Tibial artery (tissue), 4 donors: ENCODE measurements at regions not wholly inside any gene's neighbourhood (a gene's known extent, or its start where the extent isn't known, plus 50 kb on each side); places are given as distances from the start of the nearest gene placed in this dataset.

Source experiments
- DNase-seq, 2 donors: peaks; one replicate each; pipeline ENCODE4 v3.0.0-alpha.2; 2019
- H3K27ac ChIP-seq, 2 donors: fragments of 200-600 bp; sonication (generic) in 1 of 2; 1 replicate in 1 of 2; 2 replicates in 1 of 2; pipeline ENCODE4 v1.5.1; 2018 to 2019; ENCODE audit warnings: mild to moderate bottlenecking in 1 of 2
- H3K27me3 ChIP-seq, 2 donors: fragments of 200-600 bp; sonication (generic) in 1 of 2; one replicate each; pipeline versions ENCODE4 v1.5.1 to v1.6.0; 2016 to 2019
- H3K36me3 ChIP-seq, 3 donors: fragments of 200-600 bp; sonication (generic) in 2 of 3; one replicate each; pipeline ENCODE4 v1.5.1; 2016 to 2019; ENCODE audit warnings: mild to moderate bottlenecking in 2 of 3
- H3K4me1 ChIP-seq, 4 donors: fragments of 200-600 bp; sonication (generic) in 2 of 4; 1 replicate in 3 of 4; 2 replicates in 1 of 4; pipeline ENCODE4 v1.5.1; 2016 to 2019
- H3K4me3 ChIP-seq, 2 donors: fragments of 200-600 bp; sonication (generic) in 1 of 2; 1 replicate in 1 of 2; 2 replicates in 1 of 2; pipeline ENCODE4 v1.5.1; 2018 to 2019; ENCODE audit warnings: mild to moderate bottlenecking in 2 of 2
- H3K9me3 ChIP-seq, 3 donors: fragments of 200-600 bp; sonication (generic) in 1 of 3; one replicate each; pipeline ENCODE4 v1.5.1; 2016 to 2019
- intact Hi-C: fragments of 100-400 bp; cut with DNase I; formaldehyde crosslinking; loops from one replicate; pipeline ENCODE4 v1.15.0; 2023; ENCODE audit warnings: low total_unique reads
- TF ChIP-seq, protein P1 (sequence below), 2 experiments: fragments of 200-600 bp in 1 of 2; fragments of 450-650 bp in 1 of 2; IDR thresholded peaks; one replicate each; pipeline ENCODE4 v1.5.1; 2017 to 2019; ENCODE audit warnings: antibody characterized with exemption in 2 of 2, mild to moderate bottlenecking in 1 of 2, moderate library complexity in 1 of 2

DNA sequence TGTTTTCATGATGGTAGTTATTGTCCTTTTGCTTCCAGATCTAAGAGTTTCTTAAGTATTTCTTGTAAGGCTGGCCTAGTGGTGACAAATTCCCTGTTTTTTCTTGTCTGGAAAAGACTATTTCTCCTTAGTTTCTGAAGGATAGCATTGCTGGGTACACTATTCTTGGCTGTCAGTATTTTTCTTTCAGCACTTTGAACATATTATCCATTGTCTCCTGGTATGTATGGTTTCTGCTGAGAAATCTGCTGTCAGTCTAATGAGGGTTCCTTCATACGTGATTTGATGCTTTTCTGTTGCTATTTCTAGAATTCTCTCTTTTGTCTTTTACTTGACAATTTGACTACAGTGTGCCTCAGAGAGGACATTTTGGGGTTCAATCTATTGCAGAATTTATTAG lies 134.3 kb downstream of the CGGBP1 start:
- intact Hi-C loops, result no loop called here
- Histone ChIP-seq H3K9me3 (peaks cover 0 to 13% (median 7%) of the 10 kb centered on the region in 3 donors), H3K27ac (no peak overlapping the region), H3K27me3 (no peaks in the 10 kb centered on the region), H3K4me1 (no peaks in the 10 kb centered on the region), H3K4me3 (no peak overlapping the region), H3K36me3 (no peaks in the 10 kb centered on the region)
- TF ChIP-seq, protein P1, sequence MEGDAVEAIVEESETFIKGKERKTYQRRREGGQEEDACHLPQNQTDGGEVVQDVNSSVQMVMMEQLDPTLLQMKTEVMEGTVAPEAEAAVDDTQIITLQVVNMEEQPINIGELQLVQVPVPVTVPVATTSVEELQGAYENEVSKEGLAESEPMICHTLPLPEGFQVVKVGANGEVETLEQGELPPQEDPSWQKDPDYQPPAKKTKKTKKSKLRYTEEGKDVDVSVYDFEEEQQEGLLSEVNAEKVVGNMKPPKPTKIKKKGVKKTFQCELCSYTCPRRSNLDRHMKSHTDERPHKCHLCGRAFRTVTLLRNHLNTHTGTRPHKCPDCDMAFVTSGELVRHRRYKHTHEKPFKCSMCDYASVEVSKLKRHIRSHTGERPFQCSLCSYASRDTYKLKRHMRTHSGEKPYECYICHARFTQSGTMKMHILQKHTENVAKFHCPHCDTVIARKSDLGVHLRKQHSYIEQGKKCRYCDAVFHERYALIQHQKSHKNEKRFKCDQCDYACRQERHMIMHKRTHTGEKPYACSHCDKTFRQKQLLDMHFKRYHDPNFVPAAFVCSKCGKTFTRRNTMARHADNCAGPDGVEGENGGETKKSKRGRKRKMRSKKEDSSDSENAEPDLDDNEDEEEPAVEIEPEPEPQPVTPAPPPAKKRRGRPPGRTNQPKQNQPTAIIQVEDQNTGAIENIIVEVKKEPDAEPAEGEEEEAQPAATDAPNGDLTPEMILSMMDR (IDR thresholded peaks at IDR 0.05), result no peak
- no peak for DNase-seq

DNA sequence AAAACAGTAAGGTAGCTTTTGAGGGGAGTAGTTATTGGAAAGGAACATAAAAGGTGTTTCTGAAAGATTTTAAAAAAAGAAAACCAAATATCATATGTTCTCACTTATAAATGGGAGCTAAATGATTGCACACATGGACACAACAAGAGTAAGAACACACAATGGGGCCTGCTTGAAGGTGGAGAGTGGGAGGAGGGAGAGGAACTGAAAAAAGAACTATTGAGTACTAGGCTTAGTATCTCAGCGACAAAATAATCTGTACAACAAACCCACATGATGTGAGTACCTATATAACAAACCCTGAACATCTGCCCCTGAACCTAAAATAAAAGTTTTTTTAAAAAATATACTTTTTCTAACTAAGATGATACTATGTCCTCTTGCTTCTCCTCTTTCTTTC lies 138.3 kb downstream of the CGGBP1 start:
- no peak for DNase-seq
- Histone ChIP-seq H3K27me3 (no peaks in the 10 kb centered on the region), H3K9me3 (peaks cover 0 to 13% (median 7%) of the 10 kb centered on the region in 3 donors), H3K4me3 (no peak overlapping the region), H3K36me3 (no peaks in the 10 kb centered on the region), H3K4me1 (no peaks in the 10 kb centered on the region), H3K27ac (no peak overlapping the region)
- TF ChIP-seq, protein P1 (IDR thresholded peaks at IDR 0.05), result no peak
- intact Hi-C loops, result no loop called here

DNA sequence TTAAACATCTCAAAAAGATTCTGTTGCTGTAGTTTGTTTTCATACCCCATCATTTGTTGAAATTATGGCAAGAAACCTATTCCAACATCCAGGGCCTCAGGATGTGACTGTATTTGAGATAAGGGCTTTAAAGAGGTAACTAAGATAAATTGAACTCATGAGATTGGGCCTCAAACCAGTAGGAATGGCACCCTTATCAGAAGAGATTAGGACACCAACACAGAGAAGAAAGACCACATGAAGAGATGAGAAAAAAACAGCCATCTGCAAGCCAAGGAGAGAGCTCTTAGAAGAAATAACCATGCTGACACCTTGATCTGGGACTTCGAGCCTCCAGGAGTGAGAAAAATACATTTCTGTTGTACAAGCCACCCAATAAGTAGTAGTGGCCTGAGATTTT lies 157.7 kb downstream of the CGGBP1 start:
- H3K4me3 ChIP-seq, result no peak overlapping the region
- no peak for DNase-seq
- H3K9me3 ChIP-seq, result no peaks in the 10 kb centered on the region
- intact Hi-C loops, result no loop called here
- H3K36me3 ChIP-seq, result no peaks in the 10 kb centered on the region
- no peaks in the 10 kb centered on the region for H3K27me3 ChIP-seq
- TF ChIP-seq, protein P1 (IDR thresholded peaks at IDR 0.05), result no peak
- H3K27ac ChIP-seq, result no peak overlapping the region
- no peaks in the 10 kb centered on the region for H3K4me1 ChIP-seq

DNA sequence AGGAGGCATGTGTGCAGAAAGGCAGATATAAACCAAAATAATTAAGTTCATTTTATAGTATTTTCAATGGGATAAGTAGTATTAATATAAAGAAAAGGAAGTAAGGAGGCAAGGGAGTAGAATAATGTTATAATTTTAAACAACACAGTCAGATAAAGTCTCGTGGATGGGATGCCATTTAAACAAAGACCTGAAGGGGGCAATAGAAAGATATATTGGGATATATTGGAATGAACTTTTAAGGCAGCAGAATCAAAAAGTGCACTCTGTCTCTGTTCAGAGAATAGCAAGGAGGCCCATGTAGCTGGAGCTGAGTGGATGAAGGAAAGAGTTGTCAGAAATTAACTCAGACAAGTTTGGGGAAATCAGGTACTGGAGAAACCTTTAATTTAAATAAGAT lies 158.7 kb downstream of the CGGBP1 start:
- DNase-seq, result no peak
- TF ChIP-seq, protein P1 (IDR thresholded peaks at IDR 0.05), result peak; percentile 16 to 23
- Histone ChIP-seq H3K4me3 (no peak overlapping the region), H3K4me1 (no peaks in the 10 kb centered on the region), H3K27me3 (no peaks in the 10 kb centered on the region), H3K9me3 (no peaks in the 10 kb centered on the region), H3K27ac (no peak overlapping the region), H3K36me3 (no peaks in the 10 kb centered on the region)
- intact Hi-C loops, result no loop called here

DNA sequence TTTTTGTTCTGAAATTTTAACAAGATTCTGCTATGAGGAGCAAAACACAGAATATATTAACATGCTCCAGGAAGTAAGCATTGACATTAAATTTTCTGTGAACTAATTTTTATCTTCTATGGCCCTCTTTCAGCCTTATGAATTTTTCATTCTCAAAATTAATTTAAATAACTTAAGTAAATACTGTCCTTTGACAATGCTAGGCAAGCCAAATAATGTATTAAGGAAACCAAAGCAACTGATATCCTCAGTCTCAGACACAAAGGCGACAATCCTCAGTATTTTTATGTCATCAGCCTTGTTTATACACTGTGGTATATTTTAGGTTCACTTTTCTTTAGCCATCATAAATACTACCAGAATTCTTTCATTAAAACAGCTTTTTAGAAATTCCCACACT lies 159.8 kb downstream of the CGGBP1 start:
- Histone ChIP-seq H3K36me3 (no peaks in the 10 kb centered on the region), H3K9me3 (no peaks in the 10 kb centered on the region), H3K4me3 (no peak overlapping the region), H3K27me3 (no peaks in the 10 kb centered on the region), H3K27ac (no peak overlapping the region), H3K4me1 (no peaks in the 10 kb centered on the region)
- TF ChIP-seq, protein P1 (IDR thresholded peaks at IDR 0.05), result no peak
- DNase-seq, result no peak
- intact Hi-C loops, result no loop called here

DNA sequence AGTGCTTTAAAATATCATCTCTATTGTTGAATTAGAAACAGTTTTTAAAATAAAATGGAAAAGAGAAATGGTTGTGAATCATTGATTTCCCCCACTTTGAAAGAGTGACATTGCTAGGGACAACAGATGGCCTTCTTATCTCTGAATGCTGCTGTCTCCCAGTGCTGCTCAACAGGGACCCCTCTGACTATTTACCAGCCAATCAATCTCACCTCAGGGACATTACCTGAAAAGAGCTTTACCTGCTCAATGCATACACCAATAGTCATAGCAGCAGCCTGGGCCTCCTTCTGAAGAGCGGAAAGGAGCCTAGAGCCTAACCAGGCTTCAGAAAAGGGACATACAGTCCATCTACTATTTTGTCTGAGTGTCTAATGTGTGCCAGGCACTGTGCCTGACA lies 162.8 kb downstream of the CGGBP1 start:
- H3K9me3 ChIP-seq, result no peaks in the 10 kb centered on the region
- TF ChIP-seq, protein P1 (IDR thresholded peaks at IDR 0.05), result no peak
- H3K4me1 ChIP-seq, result no peaks in the 10 kb centered on the region
- H3K27ac ChIP-seq, result no peak overlapping the region
- no peak overlapping the region for H3K4me3 ChIP-seq
- DNase-seq, result no peak
- H3K36me3 ChIP-seq, result no peaks in the 10 kb centered on the region
- no peaks in the 10 kb centered on the region for H3K27me3 ChIP-seq
- intact Hi-C loops, result no loop called here
